ENCODE measurements at regions not wholly inside any gene's neighbourhood (a gene's known extent, or its start where the extent isn't known, plus 50 kb on each side); places are given as distances from the start of the nearest gene placed in this dataset.

- no peaks in the 10 kb centered on the region for H3K36me3 ChIP-seq (ENCODE audit: control insufficient read depth, insufficient read depth, low read length)
- peaks cover 6% of the 10 kb centered on the region for H3K4me1 ChIP-seq (ENCODE audit: control insufficient read depth, insufficient read depth, low read length)
- H3K27me3 ChIP-seq (ENCODE audit: control insufficient read depth, insufficient read depth, low read length): peaks cover 20% of the 10 kb centered on the region; the same call in 1 of the 2 replicates
- no peak overlapping the region for H3K27ac ChIP-seq (ENCODE audit: low read depth, low read length)
- H3K4me3 ChIP-seq (ENCODE audit: low read depth, low read length): no peak overlapping the region
- no peaks in the 10 kb centered on the region for H3K9me3 ChIP-seq (ENCODE audit: control insufficient read depth, insufficient read depth, low read depth, low read length)
- H3K9ac ChIP-seq (ENCODE audit: low read length): no peak overlapping the region
These were observed 483.9 kb downstream of the FOXO1 start for GRCh38 chr13:40182591-40182990.

DNA sequence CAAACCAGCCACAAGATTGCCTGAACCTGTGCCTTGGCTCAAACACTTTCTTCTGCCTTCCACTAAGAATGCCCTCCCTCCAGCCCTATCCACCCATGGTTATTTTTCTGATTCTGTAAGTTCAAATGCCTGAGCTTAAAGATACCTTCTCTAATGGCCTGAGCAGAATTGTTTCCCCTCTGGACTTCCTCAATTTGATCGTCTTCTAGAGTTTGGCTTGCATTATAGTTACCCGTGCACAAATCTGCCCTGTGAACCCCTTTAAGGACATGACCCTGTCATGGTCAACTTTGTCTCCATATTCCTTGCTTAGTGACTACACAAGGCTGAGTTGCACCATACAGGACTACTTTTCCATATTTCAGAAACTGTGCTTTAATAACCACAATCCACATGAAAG is 481.0 kb downstream of the FOXO1 start:
- Histone ChIP-seq H3K9ac (ENCODE audit: low read length) (no peak overlapping the region), H3K36me3 (ENCODE audit: control insufficient read depth, insufficient read depth, low read length) (no peaks in the 10 kb centered on the region), H3K27me3 (ENCODE audit: control insufficient read depth, insufficient read depth, low read length) (no peaks in the 10 kb centered on the region), H3K4me1 (ENCODE audit: control insufficient read depth, insufficient read depth, low read length) (peaks cover 23% of the 10 kb centered on the region), H3K27ac (ENCODE audit: low read depth, low read length) (no peak overlapping the region), H3K9me3 (ENCODE audit: control insufficient read depth, insufficient read depth, low read depth, low read length) (no peaks in the 10 kb centered on the region), H3K4me3 (ENCODE audit: low read depth, low read length) (no peak overlapping the region)

- Histone ChIP-seq H3K4me1 (ENCODE audit: control insufficient read depth, insufficient read depth, low read length) (peaks cover 27% of the 10 kb centered on the region), H3K36me3 (ENCODE audit: control insufficient read depth, insufficient read depth, low read length) (no peaks in the 10 kb centered on the region), H3K27ac (ENCODE audit: low read depth, low read length) (no peak overlapping the region), H3K4me3 (ENCODE audit: low read depth, low read length) (no peak overlapping the region), H3K9ac (ENCODE audit: low read length) (no peak overlapping the region), H3K9me3 (ENCODE audit: control insufficient read depth, insufficient read depth, low read depth, low read length) (no peaks in the 10 kb centered on the region), H3K27me3 (ENCODE audit: control insufficient read depth, insufficient read depth, low read length) (no peaks in the 10 kb centered on the region)
These were observed 480.4 kb downstream of the FOXO1 start for GRCh38 chr13:40186041-40186440.

DNA sequence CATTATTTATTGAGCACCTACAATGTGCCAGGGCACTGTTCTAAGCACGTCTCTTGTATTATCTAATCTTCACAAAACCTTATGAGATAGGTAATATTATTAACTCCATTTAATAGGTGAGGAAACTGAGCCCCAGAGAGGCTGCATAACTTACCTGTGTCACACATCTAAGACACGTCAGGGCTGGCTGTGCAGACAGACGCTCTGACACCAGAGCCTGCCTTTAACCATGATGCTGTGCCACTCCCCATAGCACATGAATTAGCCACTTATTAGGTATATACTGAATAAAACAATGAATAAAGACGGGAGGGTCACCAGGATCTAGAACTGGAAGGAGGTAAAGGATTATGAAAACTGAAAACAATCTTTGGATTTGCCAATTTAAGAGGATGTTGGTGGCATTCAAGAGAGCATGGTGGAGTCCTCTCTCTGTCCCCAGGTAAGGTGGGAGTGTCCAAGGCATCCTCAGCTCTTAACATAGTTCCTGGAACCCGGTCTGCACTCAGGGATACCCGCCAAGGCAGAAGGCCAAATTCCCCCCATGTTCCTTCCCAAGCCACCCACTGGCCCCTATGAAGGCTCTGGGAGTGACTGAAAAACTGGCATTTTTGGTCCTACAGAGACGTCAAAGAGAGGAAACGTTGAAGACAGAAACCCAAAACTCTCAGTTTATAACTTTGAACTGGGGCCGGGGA is 479.7 kb downstream of the FOXO1 start:
- H3K4me1 ChIP-seq (ENCODE audit: control insufficient read depth, insufficient read depth, low read length): peaks cover 30% of the 10 kb centered on the region
- no peak overlapping the region for H3K4me3 ChIP-seq (ENCODE audit: low read depth, low read length)
- H3K27me3 ChIP-seq (ENCODE audit: control insufficient read depth, insufficient read depth, low read length): no peaks in the 10 kb centered on the region
- no peak overlapping the region for H3K27ac ChIP-seq (ENCODE audit: low read depth, low read length)
- no peak overlapping the region for H3K9ac ChIP-seq (ENCODE audit: low read length)
- H3K9me3 ChIP-seq (ENCODE audit: control insufficient read depth, insufficient read depth, low read depth, low read length): no peaks in the 10 kb centered on the region
- H3K36me3 ChIP-seq (ENCODE audit: control insufficient read depth, insufficient read depth, low read length): no peaks in the 10 kb centered on the region

GRCh38 chr13:40187324-40187795 is 479.1 kb downstream of the FOXO1 start:
- no peak overlapping the region for H3K9ac ChIP-seq (ENCODE audit: low read length)
- H3K4me1 ChIP-seq (ENCODE audit: control insufficient read depth, insufficient read depth, low read length): peaks cover 30% of the 10 kb centered on the region
- H3K36me3 ChIP-seq (ENCODE audit: control insufficient read depth, insufficient read depth, low read length): no peaks in the 10 kb centered on the region
- no peak overlapping the region for H3K4me3 ChIP-seq (ENCODE audit: low read depth, low read length)
- H3K27me3 ChIP-seq (ENCODE audit: control insufficient read depth, insufficient read depth, low read length): no peaks in the 10 kb centered on the region
- H3K9me3 ChIP-seq (ENCODE audit: control insufficient read depth, insufficient read depth, low read depth, low read length): no peaks in the 10 kb centered on the region
- no peak overlapping the region for H3K27ac ChIP-seq (ENCODE audit: low read depth, low read length)

DNA sequence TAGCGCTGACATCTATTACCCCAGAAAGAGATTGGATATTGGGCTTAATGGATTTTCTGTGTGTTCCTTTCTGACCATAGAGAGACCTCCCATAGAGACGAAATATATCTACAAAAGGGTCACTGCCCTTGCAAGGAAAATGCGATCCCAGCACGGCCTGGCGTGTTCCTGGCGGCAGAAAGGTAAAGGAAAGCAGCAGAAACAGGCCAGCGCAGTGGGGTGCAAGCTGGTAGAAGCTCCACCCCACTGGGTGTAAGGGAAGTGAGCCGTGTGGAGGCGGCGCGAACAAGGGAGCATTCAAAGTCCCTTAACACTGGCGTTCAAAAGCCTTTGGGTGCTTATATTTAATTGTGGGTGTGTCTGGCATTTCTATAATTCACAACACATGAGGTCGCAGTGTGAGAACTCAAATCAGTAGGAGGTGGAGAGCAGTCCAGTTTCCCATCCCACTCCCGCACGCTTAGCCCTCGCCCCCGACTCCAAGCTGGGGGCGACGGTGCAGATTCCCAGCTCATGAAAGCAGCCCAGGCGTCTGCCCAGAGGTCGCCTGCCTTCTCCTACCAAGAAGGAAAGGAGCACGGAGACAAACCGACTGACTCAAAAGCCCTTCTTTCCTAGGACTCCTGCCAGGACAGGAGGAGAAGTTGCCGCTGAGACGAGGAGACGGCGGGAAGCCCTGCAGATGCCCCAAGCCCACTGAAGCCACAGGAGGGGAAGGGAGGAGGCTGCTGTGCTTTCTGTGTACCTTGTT is 478.4 kb downstream of the FOXO1 start:
- Histone ChIP-seq H3K36me3 (ENCODE audit: control insufficient read depth, insufficient read depth, low read length) (no peaks in the 10 kb centered on the region), H3K4me1 (ENCODE audit: control insufficient read depth, insufficient read depth, low read length) (peaks cover 30% of the 10 kb centered on the region), H3K9me3 (ENCODE audit: control insufficient read depth, insufficient read depth, low read depth, low read length) (no peaks in the 10 kb centered on the region), H3K27me3 (ENCODE audit: control insufficient read depth, insufficient read depth, low read length) (no peaks in the 10 kb centered on the region), H3K9ac (ENCODE audit: low read length) (no peak overlapping the region), H3K27ac (ENCODE audit: low read depth, low read length) (no peak overlapping the region), H3K4me3 (ENCODE audit: low read depth, low read length) (no peak overlapping the region)

- Histone ChIP-seq H3K9me3 (ENCODE audit: control insufficient read depth, insufficient read depth, low read depth, low read length) (no peaks in the 10 kb centered on the region), H3K27ac (ENCODE audit: low read depth, low read length) (no peak overlapping the region), H3K4me3 (ENCODE audit: low read depth, low read length) (no peak overlapping the region), H3K36me3 (ENCODE audit: control insufficient read depth, insufficient read depth, low read length) (no peaks in the 10 kb centered on the region), H3K27me3 (ENCODE audit: control insufficient read depth, insufficient read depth, low read length) (no peaks in the 10 kb centered on the region), H3K4me1 (ENCODE audit: control insufficient read depth, insufficient read depth, low read length) (peaks cover 30% of the 10 kb centered on the region), H3K9ac (ENCODE audit: low read length) (no peak overlapping the region)
These were observed 477.0 kb downstream of the FOXO1 start for GRCh38 chr13:40189426-40189825.

DNA sequence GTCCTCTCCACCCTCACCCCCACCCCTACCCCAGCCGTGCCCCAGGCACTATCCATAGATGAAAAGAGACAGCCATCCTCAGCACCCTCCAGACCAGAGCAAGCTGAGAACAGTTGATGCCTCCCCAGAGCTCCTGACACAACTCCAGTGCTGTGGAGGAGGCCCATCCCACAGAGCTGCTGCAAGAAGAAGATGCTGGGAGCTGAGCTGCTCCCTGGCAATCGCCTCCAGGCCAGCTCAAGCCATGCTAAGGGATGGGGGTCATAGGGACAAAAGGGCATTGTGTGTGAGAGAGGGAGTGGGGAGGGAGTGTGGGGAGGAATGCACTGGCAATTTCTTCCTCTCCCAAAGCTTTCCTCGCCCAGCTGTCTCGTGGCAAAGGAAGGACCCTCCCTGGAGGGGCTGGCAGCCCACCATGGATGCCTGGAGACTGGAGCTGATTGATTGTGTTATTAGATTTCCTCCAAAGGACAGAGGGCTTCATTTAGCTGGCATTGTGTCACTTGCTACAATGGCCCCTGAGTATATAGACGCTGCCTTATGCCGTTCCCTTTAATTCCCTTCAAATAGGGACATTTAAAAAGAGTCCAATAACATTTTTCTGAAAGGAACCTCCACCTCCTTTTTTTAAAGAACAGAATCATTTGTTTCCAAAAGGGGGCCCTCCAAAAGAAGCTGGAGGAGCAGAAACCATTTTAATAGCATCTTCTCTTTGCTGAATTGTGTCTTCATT is 476.4 kb downstream of the FOXO1 start:
- H3K4me3 ChIP-seq (ENCODE audit: low read depth, low read length): no peak overlapping the region
- peaks cover 30% of the 10 kb centered on the region for H3K4me1 ChIP-seq (ENCODE audit: control insufficient read depth, insufficient read depth, low read length)
- H3K9me3 ChIP-seq (ENCODE audit: control insufficient read depth, insufficient read depth, low read depth, low read length): no peaks in the 10 kb centered on the region
- H3K36me3 ChIP-seq (ENCODE audit: control insufficient read depth, insufficient read depth, low read length): no peaks in the 10 kb centered on the region
- H3K27me3 ChIP-seq (ENCODE audit: control insufficient read depth, insufficient read depth, low read length): no peaks in the 10 kb centered on the region
- no peak overlapping the region for H3K9ac ChIP-seq (ENCODE audit: low read length)
- no peak overlapping the region for H3K27ac ChIP-seq (ENCODE audit: low read depth, low read length)

GRCh38 chr13:40190641-40191100 is 475.8 kb downstream of the FOXO1 start:
- H3K4me3 ChIP-seq (ENCODE audit: low read depth, low read length): no peak overlapping the region
- H3K27me3 ChIP-seq (ENCODE audit: control insufficient read depth, insufficient read depth, low read length): no peaks in the 10 kb centered on the region
- no peak overlapping the region for H3K9ac ChIP-seq (ENCODE audit: low read length)
- H3K4me1 ChIP-seq (ENCODE audit: control insufficient read depth, insufficient read depth, low read length): peaks cover 30% of the 10 kb centered on the region
- no peaks in the 10 kb centered on the region for H3K36me3 ChIP-seq (ENCODE audit: control insufficient read depth, insufficient read depth, low read length)
- no peaks in the 10 kb centered on the region for H3K9me3 ChIP-seq (ENCODE audit: control insufficient read depth, insufficient read depth, low read depth, low read length)
- no peak overlapping the region for H3K27ac ChIP-seq (ENCODE audit: low read depth, low read length)

DNA sequence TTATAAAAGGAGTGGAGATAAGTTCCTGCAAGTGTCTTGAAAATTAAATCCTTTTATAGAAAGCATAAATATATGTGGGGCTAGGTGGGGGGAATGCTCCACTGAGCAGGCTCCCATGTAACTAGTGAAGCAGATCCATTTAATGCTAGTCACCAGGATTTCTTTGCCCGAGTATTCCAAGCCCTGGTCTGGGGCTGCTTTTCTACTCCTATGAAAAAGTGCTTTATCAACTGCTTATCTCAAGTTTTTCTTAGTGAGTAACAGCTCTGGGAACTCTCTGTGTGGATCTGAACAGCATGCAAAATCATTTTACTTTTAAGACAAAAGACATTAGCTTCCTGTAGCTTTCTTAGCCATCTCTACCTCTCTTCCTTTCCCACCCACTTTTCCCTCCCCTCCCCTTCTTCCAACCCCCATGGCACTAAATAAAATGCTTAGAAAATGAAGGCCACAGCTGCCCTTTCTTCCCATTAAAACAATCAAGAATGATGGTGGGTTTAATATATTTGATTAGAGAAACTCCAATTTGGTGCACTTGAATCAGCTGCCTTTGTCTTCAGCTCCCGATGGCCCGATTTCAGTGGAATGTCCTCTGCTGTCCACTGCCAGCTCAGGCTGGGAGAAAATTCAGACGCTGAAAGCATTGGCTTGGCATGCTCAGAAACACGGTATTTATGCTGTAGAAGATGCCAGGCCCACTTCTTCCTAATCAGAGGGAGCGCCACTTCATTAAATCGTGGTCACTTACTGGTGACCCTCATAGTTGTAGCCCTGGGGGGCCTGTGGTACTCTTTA is 475.1 kb downstream of the FOXO1 start:
- Histone ChIP-seq H3K4me1 (ENCODE audit: control insufficient read depth, insufficient read depth, low read length) (peaks cover 30% of the 10 kb centered on the region), H3K9ac (ENCODE audit: low read length) (no peak overlapping the region), H3K36me3 (ENCODE audit: control insufficient read depth, insufficient read depth, low read length) (no peaks in the 10 kb centered on the region), H3K27me3 (ENCODE audit: control insufficient read depth, insufficient read depth, low read length) (no peaks in the 10 kb centered on the region), H3K4me3 (ENCODE audit: low read depth, low read length) (no peak overlapping the region), H3K27ac (ENCODE audit: low read depth, low read length) (no peak overlapping the region), H3K9me3 (ENCODE audit: control insufficient read depth, insufficient read depth, low read depth, low read length) (no peaks in the 10 kb centered on the region)

Data from HUES6 (cell line).